ENCODE measurements at regions not wholly inside any gene's neighbourhood (a gene's known extent, or its start where the extent isn't known, plus 50 kb on each side); places are given as distances from the start of the nearest gene placed in this dataset.

DNA sequence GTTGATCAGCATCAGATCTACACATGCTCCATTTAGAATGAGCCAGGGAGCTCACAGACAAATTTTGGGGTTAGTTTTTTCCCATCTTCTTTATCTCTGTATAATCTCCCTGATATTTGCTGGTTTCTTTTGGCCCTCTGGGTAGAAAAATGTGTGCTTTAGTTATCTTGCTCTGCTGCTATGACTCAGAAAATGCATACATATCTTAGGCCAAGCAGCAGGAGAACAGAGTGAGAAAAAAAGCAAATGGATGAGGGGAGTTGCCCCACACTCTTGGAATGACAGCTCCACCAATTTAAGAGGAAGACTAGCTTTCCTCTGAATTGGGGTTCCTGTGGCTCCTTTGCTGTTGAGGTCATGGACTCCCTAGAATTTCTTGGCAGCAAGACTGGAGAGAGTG lies 331.8 kb downstream of the KCNJ3 start:
- H3K4me3 Mint-ChIP-seq, result no peak overlapping the region
- ATAC-seq (ENCODE audit: low read depth), result no peak
- DNase-seq (ENCODE audit: low spot score in 2 of 2), result no peak
- no peaks in the 10 kb centered on the region for H3K27me3 Mint-ChIP-seq
- no peaks in the 10 kb centered on the region for H3K36me3 Mint-ChIP-seq
- no peak overlapping the region for H3K27ac Mint-ChIP-seq
- no peaks in the 10 kb centered on the region for H3K4me1 Mint-ChIP-seq
- H3K9me3 Mint-ChIP-seq, result no peaks in the 10 kb centered on the region

DNA sequence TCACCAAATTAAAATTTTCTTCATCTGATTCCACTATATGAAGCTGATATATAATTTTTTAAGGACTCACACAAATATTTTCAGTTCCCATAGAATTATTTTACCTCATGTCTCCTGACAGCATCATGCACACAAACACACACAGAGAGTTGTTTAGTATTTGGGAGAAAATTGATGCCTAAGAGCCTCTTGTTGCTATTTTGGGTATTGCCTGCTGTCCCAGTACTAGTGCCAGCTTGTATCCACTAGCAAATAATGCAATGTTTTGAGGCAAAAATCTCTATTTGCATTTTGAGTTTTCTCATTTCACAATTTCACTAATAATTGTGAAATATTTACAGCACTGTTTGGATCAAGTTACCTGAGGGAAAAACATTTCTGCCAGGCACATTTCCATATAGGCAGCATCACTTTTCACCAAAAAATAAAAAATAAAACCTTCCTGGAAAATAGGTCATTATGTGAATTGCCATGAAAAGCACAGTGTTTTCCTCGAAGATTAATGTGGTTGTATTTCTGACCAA lies 328.2 kb downstream of the KCNJ3 start:
- Mint-ChIP-seq H3K27me3 (no peaks in the 10 kb centered on the region), H3K4me1 (no peaks in the 10 kb centered on the region), H3K27ac (no peak overlapping the region), H3K4me3 (no peak overlapping the region), H3K9me3 (no peaks in the 10 kb centered on the region), H3K36me3 (no peaks in the 10 kb centered on the region)
- DNase-seq (ENCODE audit: low spot score in 2 of 2) (no peak), ATAC-seq (ENCODE audit: low read depth) (no peak)

DNA sequence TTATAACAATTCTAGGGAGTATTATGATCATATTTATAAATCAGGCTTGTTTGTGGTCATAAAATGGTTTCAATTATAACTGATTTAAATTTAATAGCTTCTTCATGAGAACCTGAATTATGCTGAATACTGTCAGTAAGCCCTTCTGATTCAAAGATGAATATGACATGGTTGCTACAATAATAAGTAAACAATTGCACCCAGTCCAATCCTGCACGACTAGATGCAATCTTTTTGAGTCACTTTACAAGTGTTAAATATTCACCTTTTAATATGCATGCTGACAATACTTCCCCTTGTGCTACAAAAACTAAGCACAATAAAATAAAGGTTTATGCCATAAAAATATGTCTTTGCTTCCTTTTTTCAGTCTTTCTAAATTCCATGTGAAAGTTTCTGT lies 325.2 kb downstream of the KCNJ3 start:
- no peak overlapping the region for H3K27ac Mint-ChIP-seq
- no peaks in the 10 kb centered on the region for H3K27me3 Mint-ChIP-seq
- ATAC-seq (ENCODE audit: low read depth) (no peak), DNase-seq (ENCODE audit: low spot score in 2 of 2) (no peak)
- H3K4me1 Mint-ChIP-seq, result no peaks in the 10 kb centered on the region
- no peak overlapping the region for H3K4me3 Mint-ChIP-seq
- no peaks in the 10 kb centered on the region for H3K36me3 Mint-ChIP-seq
- peaks cover 1% of the 10 kb centered on the region for H3K9me3 Mint-ChIP-seq

DNA sequence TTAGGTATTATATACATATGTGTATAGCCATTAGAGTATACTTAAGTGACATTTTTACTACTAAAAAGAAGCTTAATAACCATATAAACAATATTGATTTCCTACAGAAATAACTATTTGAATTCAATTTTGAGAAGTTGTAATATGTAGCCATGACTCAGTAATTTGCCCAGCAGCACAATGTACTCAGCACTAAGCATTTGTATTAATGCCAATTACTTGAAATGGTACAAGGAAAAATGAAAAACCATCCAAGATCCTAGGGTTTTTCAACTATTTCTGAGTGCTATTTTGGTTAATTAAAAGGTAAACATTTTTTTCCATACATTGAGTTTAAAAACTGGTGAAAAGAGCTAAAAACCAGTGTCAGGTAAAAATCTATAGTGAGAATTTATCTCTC lies 324.0 kb downstream of the KCNJ3 start:
- DNase-seq (ENCODE audit: low spot score in 2 of 2) (no peak), ATAC-seq (ENCODE audit: low read depth) (no peak)
- no peaks in the 10 kb centered on the region for H3K4me1 Mint-ChIP-seq
- H3K27ac Mint-ChIP-seq, result no peak overlapping the region
- H3K4me3 Mint-ChIP-seq, result no peak overlapping the region
- no peaks in the 10 kb centered on the region for H3K27me3 Mint-ChIP-seq
- no peaks in the 10 kb centered on the region for H3K36me3 Mint-ChIP-seq
- H3K9me3 Mint-ChIP-seq, result peaks cover 1% of the 10 kb centered on the region

DNA sequence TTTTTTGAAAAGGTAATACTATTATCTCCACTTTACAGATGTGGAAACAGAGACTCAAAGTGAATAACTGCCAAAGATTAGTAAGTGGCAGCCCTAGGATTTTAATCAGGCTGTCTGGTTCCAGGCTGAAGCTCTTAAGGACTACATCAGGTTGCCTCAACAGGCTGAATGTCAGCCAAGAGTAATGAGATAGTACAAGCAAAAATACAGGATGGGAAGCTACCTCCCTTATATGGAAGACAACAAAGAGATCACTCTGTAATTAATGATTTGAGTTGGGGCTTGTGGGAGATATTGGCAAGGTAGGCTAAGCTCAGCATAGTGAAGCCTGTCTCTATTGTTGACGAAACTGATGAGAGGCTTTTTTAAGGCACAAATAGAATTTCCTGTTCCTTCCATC lies 323.1 kb downstream of the KCNJ3 start:
- no peak overlapping the region for H3K4me3 Mint-ChIP-seq
- H3K36me3 Mint-ChIP-seq, result no peaks in the 10 kb centered on the region
- H3K27me3 Mint-ChIP-seq, result no peaks in the 10 kb centered on the region
- H3K27ac Mint-ChIP-seq, result no peak overlapping the region
- ATAC-seq (ENCODE audit: low read depth) (no peak), DNase-seq (ENCODE audit: low spot score in 2 of 2) (no peak)
- no peaks in the 10 kb centered on the region for H3K4me1 Mint-ChIP-seq
- peaks cover 1% of the 10 kb centered on the region for H3K9me3 Mint-ChIP-seq

DNA sequence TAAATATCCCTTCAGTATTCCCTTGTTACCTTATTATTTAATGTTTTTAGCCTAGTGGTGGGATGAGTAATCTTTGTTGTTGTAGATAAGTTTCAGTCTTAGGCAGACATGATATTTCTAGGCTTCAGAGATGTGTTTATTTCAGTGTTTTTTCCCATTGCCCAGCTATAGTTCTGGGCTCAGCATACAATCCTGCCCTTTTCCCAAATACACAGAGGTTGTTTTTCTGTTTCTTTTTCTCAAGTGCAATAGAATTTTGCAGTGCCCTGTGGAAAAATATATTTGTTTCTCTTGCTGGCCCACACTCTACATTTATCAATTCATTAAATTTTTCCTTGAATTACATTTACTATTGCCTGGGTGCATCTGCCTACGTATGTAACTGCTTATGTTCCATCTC lies 321.8 kb downstream of the KCNJ3 start:
- ATAC-seq (ENCODE audit: low read depth) (no peak), DNase-seq (ENCODE audit: low spot score in 2 of 2) (no peak)
- H3K27ac Mint-ChIP-seq, result no peak overlapping the region
- no peaks in the 10 kb centered on the region for H3K27me3 Mint-ChIP-seq
- H3K4me3 Mint-ChIP-seq, result no peak overlapping the region
- H3K36me3 Mint-ChIP-seq, result no peaks in the 10 kb centered on the region
- no peaks in the 10 kb centered on the region for H3K4me1 Mint-ChIP-seq
- H3K9me3 Mint-ChIP-seq, result peaks cover 1% of the 10 kb centered on the region

DNA sequence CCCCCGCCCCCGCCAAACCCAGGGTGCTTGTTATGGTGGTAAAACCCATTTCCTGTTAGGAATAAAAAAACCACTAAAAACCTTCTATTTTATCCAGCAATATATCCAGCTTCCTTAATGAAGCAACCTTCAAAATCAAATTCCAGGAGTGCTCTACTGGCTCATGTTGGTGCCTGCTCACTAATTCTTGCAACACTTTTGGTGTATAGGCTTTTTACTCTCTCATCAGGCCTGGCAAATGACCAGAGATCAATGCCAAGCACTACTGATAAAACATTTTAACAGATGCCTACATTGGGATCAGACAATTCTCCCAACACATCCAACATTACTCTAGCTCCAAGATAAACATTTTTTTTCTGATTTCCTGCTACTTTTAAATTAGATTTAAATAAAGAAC lies 312.4 kb downstream of the KCNJ3 start:
- Mint-ChIP-seq H3K4me1 (no peaks in the 10 kb centered on the region), H3K36me3 (no peaks in the 10 kb centered on the region), H3K27me3 (no peaks in the 10 kb centered on the region), H3K9me3 (peaks cover 5% of the 10 kb centered on the region), H3K4me3 (no peak overlapping the region), H3K27ac (no peak overlapping the region)
- ATAC-seq (ENCODE audit: low read depth) (no peak), DNase-seq (ENCODE audit: low spot score in 2 of 2) (no peak)

DNA sequence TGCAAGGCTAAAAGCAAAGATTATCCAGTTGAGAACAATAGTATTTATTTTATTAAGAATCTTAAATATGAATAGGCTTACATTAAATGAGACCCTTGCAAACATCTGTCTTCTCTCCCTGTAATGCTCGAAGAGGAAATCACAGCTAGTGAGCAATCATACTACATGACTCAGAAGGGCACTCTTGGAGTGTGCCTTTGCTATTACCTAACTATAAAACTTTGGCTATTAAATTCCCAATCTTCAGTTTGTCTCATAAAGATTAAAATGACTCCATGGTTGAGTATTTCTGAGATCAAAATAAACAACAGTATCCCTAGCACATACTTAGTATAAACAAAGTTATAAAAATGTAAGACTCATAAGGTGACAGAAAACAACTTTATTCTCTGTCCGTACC lies 296.9 kb downstream of the KCNJ3 start:
- Mint-ChIP-seq H3K27me3 (no peaks in the 10 kb centered on the region), H3K9me3 (no peaks in the 10 kb centered on the region), H3K4me3 (no peak overlapping the region), H3K27ac (no peak overlapping the region), H3K36me3 (no peaks in the 10 kb centered on the region), H3K4me1 (no peaks in the 10 kb centered on the region)
- no peak for ATAC-seq (ENCODE audit: low read depth)
- no peak for DNase-seq (ENCODE audit: low spot score in 2 of 2)

DNA sequence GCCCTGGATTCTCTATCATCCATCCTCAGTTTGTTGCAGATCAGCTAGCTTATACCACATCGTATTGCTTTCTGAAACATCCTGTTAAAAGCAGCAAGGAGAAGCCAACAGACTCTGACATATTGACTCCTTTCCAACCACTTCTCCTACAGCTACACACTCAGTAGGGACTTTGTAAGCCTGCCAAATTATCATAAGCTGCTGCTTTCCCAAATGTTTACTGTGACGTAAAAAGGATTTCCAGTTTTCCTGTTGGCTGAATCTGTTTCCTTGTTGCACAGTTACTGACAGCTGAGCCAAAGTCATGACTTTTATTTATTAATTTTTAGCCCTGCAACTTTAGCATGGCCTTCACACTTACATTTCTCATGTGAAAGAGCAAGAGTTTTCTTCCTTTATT lies 294.3 kb downstream of the KCNJ3 start:
- DNase-seq (ENCODE audit: low spot score in 2 of 2) (no peak), ATAC-seq (ENCODE audit: low read depth) (no peak)
- no peak overlapping the region for H3K4me3 Mint-ChIP-seq
- no peaks in the 10 kb centered on the region for H3K27me3 Mint-ChIP-seq
- H3K27ac Mint-ChIP-seq, result no peak overlapping the region
- H3K9me3 Mint-ChIP-seq, result peaks cover 2% of the 10 kb centered on the region
- no peaks in the 10 kb centered on the region for H3K4me1 Mint-ChIP-seq
- H3K36me3 Mint-ChIP-seq, result no peaks in the 10 kb centered on the region

DNA sequence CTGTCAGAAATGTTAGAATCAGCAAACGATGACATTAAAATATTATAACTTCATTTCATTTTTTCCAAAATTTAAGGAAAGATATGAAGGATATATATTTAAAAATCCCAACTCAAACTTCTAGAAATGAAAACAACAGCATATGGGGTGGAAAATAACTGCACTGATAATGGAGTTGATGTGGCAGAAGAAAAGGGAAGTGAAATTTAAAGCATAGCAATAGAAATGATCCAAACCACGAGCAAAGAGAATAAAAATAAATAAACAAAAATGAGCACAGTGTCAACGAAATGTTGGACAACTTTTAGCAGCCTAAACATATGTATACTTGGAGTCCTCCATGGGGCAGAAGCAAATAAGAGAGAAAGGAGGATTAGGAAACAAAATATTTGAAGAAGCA lies 280.2 kb downstream of the KCNJ3 start:
- DNase-seq (ENCODE audit: low spot score in 2 of 2) (no peak), ATAC-seq (ENCODE audit: low read depth) (no peak)
- H3K4me1 Mint-ChIP-seq, result no peaks in the 10 kb centered on the region
- H3K27me3 Mint-ChIP-seq, result no peaks in the 10 kb centered on the region
- no peak overlapping the region for H3K27ac Mint-ChIP-seq
- no peak overlapping the region for H3K4me3 Mint-ChIP-seq
- H3K9me3 Mint-ChIP-seq, result peaks cover 2% of the 10 kb centered on the region
- no peaks in the 10 kb centered on the region for H3K36me3 Mint-ChIP-seq

DNA sequence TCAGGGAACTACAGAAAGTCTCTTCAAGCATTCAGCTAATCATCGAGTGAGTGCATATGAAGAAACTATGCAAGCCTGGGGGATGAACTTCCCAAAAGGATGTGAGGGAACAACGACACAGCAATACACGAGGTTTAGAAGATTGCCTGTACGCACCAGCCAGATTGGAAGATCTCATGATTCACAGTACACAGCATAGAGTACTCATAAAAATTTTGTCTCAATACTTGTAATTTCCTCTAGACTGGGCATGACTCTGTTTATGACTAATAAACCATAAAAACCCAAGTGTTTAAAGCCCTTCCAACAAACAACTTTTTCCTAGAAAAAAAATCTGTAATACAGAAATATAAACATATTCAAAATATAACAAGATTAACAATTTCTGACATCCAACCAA lies 279.7 kb downstream of the KCNJ3 start:
- H3K4me1 Mint-ChIP-seq, result no peaks in the 10 kb centered on the region
- no peak overlapping the region for H3K27ac Mint-ChIP-seq
- H3K9me3 Mint-ChIP-seq, result peaks cover 2% of the 10 kb centered on the region
- H3K36me3 Mint-ChIP-seq, result no peaks in the 10 kb centered on the region
- DNase-seq (ENCODE audit: low spot score in 2 of 2) (no peak), ATAC-seq (ENCODE audit: low read depth) (no peak)
- H3K4me3 Mint-ChIP-seq, result no peak overlapping the region
- no peaks in the 10 kb centered on the region for H3K27me3 Mint-ChIP-seq

DNA sequence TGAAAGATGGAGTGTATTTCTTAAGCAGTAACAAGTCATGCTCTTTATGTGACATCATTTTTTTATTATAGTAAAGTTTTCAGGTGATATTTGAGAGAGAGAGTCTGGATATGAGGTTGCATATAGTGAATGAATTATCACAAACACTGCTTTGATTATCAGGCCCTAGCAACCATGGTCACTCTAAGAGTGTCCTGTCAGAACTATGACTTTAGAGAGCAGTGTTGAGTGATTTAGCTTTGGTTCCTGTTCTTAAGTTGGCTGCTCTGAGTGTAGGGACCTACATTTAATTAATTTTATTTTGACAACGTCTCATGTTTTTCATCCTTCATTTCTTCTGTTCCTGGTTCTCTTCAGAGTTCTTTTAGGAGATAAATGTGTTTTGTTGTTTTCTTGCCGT lies 275.5 kb downstream of the KCNJ3 start:
- Mint-ChIP-seq H3K27me3 (no peaks in the 10 kb centered on the region), H3K36me3 (no peaks in the 10 kb centered on the region), H3K9me3 (no peaks in the 10 kb centered on the region), H3K4me3 (no peak overlapping the region), H3K4me1 (no peaks in the 10 kb centered on the region), H3K27ac (no peak overlapping the region)
- ATAC-seq (ENCODE audit: low read depth) (no peak), DNase-seq (ENCODE audit: low spot score in 2 of 2) (no peak)

DNA sequence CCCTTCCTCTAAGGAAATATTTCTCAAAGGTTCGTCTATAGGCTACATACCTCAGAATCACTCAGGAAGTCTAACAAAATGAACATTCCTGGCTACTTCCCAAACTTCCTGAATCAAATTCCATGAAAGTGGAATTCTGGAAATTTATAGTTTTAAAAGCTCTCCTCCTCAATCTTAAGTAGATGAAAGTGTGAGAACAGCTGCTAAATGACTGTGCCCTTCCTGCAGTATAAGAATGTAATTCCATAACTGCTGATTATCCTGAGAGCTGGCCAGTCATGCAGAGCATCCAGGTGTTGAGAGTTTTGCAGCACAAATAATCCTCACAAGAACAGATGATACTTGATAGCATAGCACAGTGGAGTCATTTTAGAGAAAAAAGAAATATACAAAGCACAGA lies 265.0 kb downstream of the KCNJ3 start:
- no peak for DNase-seq (ENCODE audit: low spot score in 2 of 2)
- no peak overlapping the region for H3K27ac Mint-ChIP-seq

DNA sequence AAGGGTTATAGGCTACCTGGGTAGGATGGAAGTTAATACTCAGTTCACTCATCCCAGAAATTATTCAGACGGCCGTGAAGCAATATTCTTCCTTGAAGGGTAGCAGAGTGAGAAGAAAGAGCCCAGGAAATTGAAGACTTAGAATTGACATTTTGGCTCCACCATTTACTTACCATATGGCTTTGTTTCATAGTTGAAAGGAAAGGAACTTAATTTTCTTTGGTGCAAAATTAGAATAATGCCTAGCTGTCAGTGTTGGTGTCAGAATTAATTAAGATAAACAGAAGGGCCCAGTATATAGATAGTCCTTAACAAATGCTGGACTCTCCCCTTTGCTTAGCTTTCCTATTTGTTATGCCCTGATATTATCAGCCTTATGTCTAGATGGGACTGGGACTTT lies 263.2 kb downstream of the KCNJ3 start:
- Mint-ChIP-seq H3K9me3 (peaks cover 2% of the 10 kb centered on the region), H3K27ac (no peak overlapping the region), H3K27me3 (no peaks in the 10 kb centered on the region), H3K4me3 (no peak overlapping the region), H3K4me1 (no peaks in the 10 kb centered on the region), H3K36me3 (no peaks in the 10 kb centered on the region)
- ATAC-seq (ENCODE audit: low read depth), result no peak
- DNase-seq (ENCODE audit: low spot score in 2 of 2), result no peak

More for the DNA sequence above, 265.0 kb downstream of the KCNJ3 start:
- no peak for ATAC-seq (ENCODE audit: low read depth)
- Mint-ChIP-seq H3K36me3 (no peaks in the 10 kb centered on the region), H3K27me3 (no peaks in the 10 kb centered on the region), H3K4me3 (no peak overlapping the region), H3K4me1 (no peaks in the 10 kb centered on the region), H3K9me3 (peaks cover 3% of the 10 kb centered on the region)

DNA sequence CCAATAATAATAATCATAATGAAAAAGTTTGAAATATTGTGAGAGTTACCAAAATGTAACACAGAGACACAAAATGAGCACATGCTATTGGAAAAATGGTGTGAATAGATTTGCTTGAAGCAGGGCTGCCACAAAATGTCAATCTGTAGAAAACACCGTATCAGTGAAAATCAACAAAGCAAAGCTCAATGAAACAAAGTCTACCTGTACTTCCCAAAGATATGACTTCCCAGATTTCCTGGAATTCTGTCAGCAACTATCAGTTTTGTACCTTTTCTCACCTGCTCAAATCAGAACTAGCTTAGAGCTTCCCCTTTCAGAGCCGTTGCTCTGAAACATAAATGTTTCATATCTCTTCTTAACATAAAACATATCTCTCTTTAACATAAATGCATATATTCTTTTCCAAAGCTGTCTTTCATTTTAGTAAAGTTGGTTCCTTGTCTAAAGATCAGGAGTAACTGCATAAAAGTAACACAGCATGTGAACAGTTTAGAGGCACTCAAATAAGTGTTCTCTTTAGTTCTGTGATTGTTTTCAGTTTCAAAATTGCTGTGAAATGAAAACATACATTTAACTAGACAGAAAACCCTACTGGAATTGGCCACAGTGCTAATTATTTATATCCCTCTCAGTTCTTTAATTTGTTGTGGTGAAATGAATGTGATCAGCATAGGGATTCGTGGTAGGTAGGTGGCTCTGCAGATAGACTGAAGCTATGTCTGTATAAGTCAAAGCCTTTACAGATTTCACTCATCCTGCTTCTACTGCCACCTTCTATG lies 262.5 kb downstream of the KCNJ3 start:
- no peak overlapping the region for H3K4me3 Mint-ChIP-seq
- ATAC-seq (ENCODE audit: low read depth), result no peak

More for the DNA sequence above, 262.5 kb downstream of the KCNJ3 start:
- no peaks in the 10 kb centered on the region for H3K36me3 Mint-ChIP-seq
- H3K27ac Mint-ChIP-seq, result no peak overlapping the region
- no peaks in the 10 kb centered on the region for H3K27me3 Mint-ChIP-seq
- no peaks in the 10 kb centered on the region for H3K4me1 Mint-ChIP-seq
- no peaks in the 10 kb centered on the region for H3K9me3 Mint-ChIP-seq
- no peak for DNase-seq (ENCODE audit: low spot score in 2 of 2)

All from memory B cell (primary cell).